ENCODE measurements at regions not wholly inside any gene's neighbourhood (a gene's known extent, or its start where the extent isn't known, plus 50 kb on each side); places are given as distances from the start of the nearest gene placed in this dataset.

DNA sequence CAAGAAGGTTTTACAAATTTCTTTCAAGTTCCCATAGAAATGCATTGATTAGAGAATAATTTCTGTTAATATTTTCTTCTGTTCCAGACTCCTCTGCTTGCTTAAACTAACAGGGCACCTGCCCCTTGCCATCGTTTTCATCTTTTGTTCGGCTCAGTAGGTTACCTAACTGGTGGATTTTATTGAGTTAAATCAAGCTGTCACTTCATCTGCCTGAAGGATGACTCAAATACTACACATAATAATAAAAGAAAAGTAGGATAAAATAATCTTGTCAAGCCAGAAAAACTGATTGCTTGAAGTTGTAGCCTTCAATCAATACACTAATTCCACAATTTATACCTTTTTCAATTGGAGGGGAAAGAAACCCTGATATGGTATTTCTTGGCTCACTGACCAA is 234.0 kb downstream of the NR4A2 start:
- Histone ChIP-seq H4K20me1 (replicated peaks; ENCODE audit: control insufficient read depth, extremely low read depth, insufficient read depth, low read length) (no peaks in the 10 kb centered on the region), H3K4me3 (replicated peaks in 1 of 3; ENCODE audit: insufficient read depth in 1 of 3, low read depth in 1 of 3, low read length in 3 of 3) (no peak overlapping the region), H3K27ac (ENCODE audit: insufficient read depth, low read depth, low read length) (no peak overlapping the region), H3K9me1 (replicated peaks; ENCODE audit: control insufficient read depth, extremely low read depth, insufficient read depth, low read length) (no peaks in the 10 kb centered on the region), H3K4me1 (ENCODE audit: control insufficient read depth, extremely low read depth, insufficient read depth, low read length) (no peaks in the 10 kb centered on the region), H3K79me2 (ENCODE audit: control insufficient read depth, insufficient read depth, low read length) (no peaks in the 10 kb centered on the region), H3K27me3 (ENCODE audit: control insufficient read depth in 2 of 2, insufficient read depth in 2 of 2, low read length in 2 of 2) (no peaks in the 10 kb centered on the region), H3K9ac (replicated peaks; ENCODE audit: extremely low read depth, insufficient read depth, low read length) (no peak overlapping the region), H3K36me3 (ENCODE audit: control insufficient read depth in 2 of 2, extremely low read depth in 1 of 2, insufficient read depth in 2 of 2, low read length in 2 of 2) (no peaks in the 10 kb centered on the region), H3K9me3 (replicated peaks; ENCODE audit: control insufficient read depth, insufficient read depth, low read length) (no peaks in the 10 kb centered on the region), H2AFZ (ENCODE audit: low read depth, low read length) (no peak overlapping the region), H3K4me2 (ENCODE audit: insufficient read depth, low read length) (no peak overlapping the region)
- dilution Hi-C loops (cut with MboI; ENCODE audit: extremely low pct_ligation_motif_present, low sequenced_read_pairs), result no loop called here
- BruUV-seq (replicated peaks), result no TSS peak
- intact Hi-C loops (cut with micrococcal nuclease), result no loop called here
- FAIRE-seq (no peak), DNase-seq (ENCODE audit: low read depth, low spot score) (no peak)
- POLR2A ChIA-PET, result no interaction called here
- TF ChIP-seq, protein P1, sequence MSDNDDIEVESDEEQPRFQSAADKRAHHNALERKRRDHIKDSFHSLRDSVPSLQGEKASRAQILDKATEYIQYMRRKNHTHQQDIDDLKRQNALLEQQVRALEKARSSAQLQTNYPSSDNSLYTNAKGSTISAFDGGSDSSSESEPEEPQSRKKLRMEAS (IDR thresholded peaks at IDR 0.05; ENCODE audit: insufficient read depth, insufficient read length), result no peak
- TF ChIP-seq POLR2A (IDR thresholded peaks at IDR 0.05; ENCODE audit: low read depth, low read length) (no peak), POLR2AphosphoS5 (IDR thresholded peaks at IDR 0.05; ENCODE audit: insufficient read depth, low read depth, low read length) (no peak), MYC (IDR thresholded peaks at IDR 0.05; ENCODE audit: low read depth, low read length) (no peak), GATA2 (IDR thresholded peaks at IDR 0.05; ENCODE audit: insufficient read depth, insufficient read length, low read depth, low read length) (no peak), JUN (IDR thresholded peaks at IDR 0.05; ENCODE audit: borderline replicate concordance, insufficient read depth, insufficient read length, low read depth) (no peak), FOS (IDR thresholded peaks at IDR 0.05; ENCODE audit: borderline replicate concordance, insufficient read depth, low read length) (no peak), EZH2 (IDR thresholded peaks at IDR 0.05; ENCODE audit: borderline replicate concordance, low read depth, low read length, severe bottlenecking) (no peak)
- TF ChIP-seq, protein P2, sequence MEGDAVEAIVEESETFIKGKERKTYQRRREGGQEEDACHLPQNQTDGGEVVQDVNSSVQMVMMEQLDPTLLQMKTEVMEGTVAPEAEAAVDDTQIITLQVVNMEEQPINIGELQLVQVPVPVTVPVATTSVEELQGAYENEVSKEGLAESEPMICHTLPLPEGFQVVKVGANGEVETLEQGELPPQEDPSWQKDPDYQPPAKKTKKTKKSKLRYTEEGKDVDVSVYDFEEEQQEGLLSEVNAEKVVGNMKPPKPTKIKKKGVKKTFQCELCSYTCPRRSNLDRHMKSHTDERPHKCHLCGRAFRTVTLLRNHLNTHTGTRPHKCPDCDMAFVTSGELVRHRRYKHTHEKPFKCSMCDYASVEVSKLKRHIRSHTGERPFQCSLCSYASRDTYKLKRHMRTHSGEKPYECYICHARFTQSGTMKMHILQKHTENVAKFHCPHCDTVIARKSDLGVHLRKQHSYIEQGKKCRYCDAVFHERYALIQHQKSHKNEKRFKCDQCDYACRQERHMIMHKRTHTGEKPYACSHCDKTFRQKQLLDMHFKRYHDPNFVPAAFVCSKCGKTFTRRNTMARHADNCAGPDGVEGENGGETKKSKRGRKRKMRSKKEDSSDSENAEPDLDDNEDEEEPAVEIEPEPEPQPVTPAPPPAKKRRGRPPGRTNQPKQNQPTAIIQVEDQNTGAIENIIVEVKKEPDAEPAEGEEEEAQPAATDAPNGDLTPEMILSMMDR (IDR thresholded peaks at IDR 0.05; ENCODE audit: extremely low read depth in 1 of 2, insufficient read depth in 1 of 2, low read depth in 1 of 2, low read length in 2 of 2), result no peak
- CTCF ChIA-PET, result no interaction called here
